Activated CD4-positive, CD25-positive, alpha-beta regulatory T cell treated with anti-CD3 and anti-CD28 coated beads, Interleukin-2, amount 50 U/mL, for 24 hours (primary cell): ENCODE measurements at regions not wholly inside any gene's neighbourhood (a gene's known extent, or its start where the extent isn't known, plus 50 kb on each side); places are given as distances from the start of the nearest gene placed in this dataset.

ENCODE experiments used
- ATAC-seq, 2 donors: fragments of 150-1000 bp; cut with Tn5 transposase; one replicate each; pipeline ENCODE4 v1.10.0; 2021; ENCODE audit warnings: mild to moderate bottlenecking in 1 of 2, moderate library complexity in 1 of 2

DNA sequence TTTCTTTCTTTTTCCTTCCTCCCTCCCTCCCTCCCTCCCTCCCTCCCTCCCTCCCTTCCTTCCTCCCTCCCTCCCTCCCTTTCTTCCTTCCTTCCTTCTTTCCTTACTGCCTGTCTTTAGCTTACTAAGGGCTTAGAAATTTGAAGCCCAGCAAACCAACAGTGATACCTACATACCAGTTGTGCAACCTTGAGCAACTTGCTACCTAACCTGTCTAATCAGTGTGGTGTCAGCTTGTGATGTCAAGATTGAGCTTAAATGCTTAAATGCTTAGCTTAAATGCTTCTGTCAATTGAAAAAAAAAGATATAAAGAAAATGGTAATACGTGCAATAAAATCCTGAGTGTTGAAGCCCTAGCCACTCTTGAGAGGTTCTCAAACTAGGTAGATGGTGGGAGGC, 728.6 kb downstream of the TRIML1 start:
- no peak for ATAC-seq

DNA sequence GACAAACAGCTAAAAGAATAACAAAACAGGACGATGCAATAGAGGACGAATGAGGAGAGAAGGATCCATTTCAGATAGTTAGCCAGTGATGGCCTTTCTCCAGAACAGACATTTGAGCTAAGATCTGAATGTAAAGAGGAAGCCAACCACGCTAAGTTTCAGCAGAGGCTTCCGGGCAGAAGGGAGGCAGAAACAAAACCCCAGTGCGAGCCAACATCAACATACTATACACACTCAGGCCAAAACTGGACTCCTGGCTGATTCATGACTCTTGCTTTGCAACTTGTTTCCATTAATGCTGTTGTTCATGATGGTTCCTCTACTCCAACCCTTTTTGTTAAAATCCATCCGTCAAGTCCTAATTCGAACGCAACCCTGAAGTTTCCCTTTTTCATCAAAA, 730.3 kb downstream of the TRIML1 start:
- no peak for ATAC-seq

DNA sequence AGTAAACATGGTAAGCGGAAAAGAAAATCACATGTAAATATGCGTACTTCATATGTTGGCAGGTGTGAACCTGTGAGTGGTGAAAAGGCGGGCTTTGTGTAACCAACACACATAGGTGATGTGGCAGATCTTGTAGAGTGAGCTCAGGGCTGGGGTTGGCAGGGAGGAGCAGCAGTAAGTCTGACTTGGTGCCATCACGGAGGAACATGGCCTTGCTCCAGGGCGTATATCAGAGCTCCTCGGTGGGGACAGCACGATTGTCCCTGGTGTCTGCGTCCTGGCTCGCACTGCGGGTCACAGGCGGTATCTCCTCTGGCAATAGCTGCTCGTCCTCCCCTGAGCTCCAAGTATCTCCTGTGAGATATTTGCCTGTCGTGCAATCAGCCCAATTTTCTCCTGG, 733.6 kb downstream of the TRIML1 start:
- ATAC-seq, result no peak

DNA sequence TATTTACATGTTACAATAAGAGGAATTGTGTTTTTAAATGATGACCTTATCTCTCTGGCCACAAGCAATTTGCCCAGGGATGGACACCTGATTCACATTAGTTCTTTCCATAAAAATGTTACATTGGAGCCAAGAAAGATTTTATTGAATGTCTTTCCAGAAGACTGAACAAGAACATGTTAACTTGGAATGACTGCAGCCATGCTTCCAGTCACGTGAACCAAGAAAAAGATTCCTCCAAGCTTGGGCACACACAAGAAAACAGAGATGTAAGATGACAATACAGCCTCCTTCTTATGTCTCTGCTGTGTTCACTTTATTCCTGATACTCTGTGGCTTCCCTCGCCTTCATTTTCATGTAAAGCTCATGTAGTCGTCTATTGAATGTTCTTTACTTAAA, 737.6 kb downstream of the TRIML1 start:
- ATAC-seq, result no peak

DNA sequence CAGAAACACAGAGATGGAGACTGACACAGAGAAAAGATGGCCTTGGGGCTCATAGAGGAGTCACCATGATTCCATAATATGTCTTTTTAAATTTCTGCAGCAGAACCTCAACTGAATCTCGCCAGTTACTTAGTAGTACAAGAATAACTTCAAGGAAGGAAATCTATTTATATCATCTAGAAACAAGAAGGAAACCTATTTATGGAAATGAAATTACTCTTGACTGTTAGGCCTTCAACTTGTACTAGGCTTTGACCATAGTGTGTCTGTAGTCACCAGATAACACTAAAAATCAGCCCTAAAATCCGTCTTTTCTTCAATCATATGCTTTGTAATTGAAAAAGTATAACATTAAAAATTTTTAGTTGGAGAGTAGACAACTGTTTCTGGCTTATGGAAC, 740.4 kb downstream of the TRIML1 start:
- no peak for ATAC-seq

DNA sequence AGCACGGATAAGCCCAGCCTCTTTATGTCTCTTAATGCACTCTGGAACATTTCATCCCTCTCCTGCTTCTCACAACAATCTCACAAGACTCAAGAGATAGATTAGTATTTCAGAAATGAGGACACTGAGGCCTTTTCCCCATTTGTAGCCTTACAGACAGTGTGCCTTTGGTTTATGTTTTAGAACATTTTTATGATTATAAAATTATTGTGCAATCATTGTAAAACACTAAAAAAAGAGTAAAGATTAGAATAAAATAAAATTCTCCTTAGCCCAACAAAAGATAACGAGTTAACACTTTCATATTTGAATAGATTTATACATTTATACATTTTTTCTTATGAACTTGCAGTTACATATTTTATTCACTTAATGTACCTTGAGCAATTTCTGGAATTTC, 748.7 kb downstream of the TRIML1 start:
- ATAC-seq, result no peak

DNA sequence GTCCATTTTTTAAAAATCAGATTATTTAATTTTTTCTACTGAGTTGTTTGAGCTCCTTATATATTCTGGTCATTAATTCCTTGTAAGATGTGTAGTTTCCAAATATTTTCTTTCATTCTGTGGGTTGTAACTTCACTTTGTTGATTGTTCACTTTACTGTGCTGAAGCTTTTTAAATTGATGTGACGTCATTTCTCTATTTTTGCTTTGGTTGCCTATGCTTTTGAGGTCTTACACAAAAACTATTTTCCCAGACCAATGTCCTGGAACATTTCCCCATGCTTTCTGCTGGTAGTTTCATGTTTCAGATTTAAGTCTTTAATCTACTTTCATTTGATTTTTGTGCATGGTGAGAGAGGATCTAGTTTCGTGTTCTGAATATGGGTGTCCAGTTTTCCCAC, 753.6 kb downstream of the TRIML1 start:
- no peak for ATAC-seq

DNA sequence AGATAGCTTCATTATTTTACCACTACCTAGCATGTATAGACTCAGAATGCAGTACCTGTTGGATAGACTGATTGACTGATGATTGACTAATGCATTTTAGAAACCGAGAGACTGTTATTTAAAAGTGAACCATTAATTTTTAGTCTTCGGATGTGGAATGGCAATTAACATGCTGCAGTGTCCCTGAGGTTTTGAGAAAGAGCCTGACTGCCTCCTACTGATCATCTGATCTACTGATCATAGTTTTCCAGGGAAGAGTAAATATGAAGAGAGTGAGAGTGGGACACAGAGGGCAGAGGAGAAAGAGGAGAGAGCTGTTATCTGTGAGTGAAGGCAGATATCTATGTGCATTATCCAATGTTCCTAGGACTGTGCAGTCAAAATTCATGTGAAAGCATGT, 764.7 kb downstream of the TRIML1 start:
- ATAC-seq, result no peak

DNA sequence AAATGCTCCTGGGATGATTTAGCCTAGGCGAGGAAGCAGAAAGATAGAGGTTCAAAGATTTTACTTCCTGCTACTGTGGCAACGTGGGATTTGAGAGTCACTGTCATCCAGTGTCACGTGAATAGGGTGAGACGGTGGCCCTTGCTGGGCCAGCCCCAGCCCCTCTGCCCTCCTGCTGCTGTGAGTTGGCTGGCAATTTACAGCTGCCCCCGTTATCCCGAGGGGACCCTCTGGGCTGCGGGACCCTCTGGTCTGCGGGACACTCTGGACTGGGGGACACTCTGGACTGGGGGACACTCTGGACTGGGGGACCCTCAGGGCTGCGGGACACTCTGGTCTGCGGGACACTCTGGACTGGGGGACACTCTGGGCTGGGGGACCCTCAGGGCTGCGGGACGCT, 765.4 kb downstream of the TRIML1 start:
- no peak for ATAC-seq

DNA sequence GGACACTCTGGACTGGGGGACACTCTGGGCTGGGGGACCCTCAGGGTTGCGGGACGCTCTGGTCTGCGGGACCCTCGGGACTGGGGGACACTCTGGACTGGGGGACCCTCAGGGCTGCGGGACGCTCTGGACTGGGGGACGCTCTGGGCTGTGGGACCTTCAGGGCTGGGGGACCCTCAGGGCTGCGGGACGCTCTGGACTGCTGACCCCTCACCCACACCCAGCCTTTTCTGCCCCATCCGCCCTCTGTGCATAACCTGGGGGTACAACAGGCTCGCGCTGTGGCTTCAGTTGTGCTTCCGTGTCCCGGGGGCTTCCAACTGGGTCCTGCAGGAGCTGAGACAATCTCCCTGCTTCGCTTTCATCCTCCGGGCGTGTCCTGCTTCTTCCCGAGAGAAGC, 766.0 kb downstream of the TRIML1 start:
- no peak for ATAC-seq

DNA sequence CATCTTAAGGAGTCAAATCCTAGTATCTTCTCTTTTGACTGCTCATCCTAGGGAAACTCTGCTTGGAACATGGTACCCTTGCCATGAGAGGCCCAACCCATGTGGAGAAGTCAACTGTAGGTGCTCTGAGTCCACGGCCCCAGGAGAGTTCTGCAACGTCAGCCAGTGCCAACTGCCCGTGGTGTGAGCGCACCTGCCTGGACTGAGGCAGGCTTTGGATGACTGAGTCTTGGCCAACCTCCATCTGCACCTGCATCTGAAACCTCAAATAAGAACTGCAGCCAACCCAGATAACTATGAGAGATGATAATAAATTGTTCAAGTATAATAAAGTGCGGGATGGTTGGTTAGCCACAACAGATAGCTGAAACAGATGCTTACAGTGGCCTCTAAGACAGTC, 772.0 kb downstream of the TRIML1 start:
- ATAC-seq, result no peak

DNA sequence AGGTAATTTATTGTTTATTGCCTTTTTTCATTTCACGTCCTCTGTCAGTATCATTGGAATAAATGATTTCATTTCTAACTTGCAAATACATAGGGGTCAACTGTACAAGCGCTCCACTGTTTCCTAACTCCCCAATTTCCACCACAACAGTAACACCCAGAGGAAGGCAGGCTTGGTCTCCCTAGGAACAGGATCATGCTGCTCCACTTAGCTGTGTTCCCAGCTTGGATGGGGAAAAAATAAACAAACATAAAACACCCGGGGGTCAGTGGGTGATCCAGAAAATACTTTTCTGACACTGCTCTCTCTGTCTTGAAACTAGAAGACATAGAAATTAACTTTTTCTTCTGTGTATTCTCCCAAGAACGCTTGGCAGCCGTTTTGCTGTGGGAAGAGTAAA, 772.5 kb downstream of the TRIML1 start:
- no peak for ATAC-seq

DNA sequence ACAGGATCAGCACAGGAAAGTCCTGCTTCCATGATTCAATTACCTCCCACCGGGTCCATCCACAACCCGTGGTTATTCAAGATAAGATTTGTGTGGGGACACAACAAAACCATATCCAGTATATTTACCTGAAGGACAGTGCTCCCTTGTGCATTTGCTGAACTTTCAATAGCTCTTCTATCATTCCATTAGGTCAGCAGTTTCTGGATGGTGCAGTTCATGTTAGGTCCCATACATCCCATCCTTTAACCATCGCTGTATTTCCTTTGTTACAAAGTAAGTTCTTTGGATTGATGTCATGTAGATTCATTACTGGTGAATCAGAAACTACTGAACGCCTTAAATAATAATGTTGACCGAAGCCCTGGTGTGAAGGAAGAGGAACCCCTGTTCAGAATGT, 775.9 kb downstream of the TRIML1 start:
- ATAC-seq, result no peak

DNA sequence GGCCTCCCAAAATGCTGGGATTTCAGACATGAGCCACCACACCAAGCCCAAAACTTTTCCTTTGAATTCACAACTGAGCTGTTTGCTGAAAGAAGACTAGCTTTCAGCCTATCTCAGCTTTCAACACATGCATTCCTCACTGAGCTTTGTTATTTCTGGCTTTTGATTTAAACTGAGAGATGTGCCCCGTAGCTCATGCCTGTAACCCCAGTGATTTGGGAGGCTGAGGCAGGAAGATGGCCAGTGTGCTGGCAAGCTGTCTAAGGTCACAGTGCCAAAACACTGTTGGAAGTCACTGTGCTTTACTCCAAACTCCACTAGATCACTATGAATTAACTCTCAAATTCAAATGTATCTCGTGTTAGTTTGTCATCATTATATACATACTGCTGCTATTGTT, 779.5 kb downstream of the TRIML1 start:
- no peak for ATAC-seq

DNA sequence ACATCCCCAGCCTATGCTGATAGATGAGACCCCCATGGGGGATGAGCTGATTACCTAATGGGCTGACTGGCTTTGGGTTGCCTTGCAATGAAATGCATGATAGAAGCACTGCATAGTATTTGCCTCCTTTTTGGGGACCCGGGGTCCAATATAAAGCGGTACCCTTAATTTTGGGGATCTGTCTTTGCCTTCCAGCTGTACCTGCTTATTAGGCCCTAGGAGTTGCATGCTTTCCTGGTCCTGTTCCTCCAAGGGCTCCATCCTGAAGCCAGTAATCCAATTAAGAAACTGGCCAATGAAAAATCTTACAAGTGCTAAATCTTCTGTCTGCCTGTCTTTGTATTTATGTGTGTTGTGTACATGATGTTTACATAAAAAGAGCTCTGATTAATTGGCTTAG, 791.6 kb downstream of the TRIML1 start:
- ATAC-seq, result no peak

DNA sequence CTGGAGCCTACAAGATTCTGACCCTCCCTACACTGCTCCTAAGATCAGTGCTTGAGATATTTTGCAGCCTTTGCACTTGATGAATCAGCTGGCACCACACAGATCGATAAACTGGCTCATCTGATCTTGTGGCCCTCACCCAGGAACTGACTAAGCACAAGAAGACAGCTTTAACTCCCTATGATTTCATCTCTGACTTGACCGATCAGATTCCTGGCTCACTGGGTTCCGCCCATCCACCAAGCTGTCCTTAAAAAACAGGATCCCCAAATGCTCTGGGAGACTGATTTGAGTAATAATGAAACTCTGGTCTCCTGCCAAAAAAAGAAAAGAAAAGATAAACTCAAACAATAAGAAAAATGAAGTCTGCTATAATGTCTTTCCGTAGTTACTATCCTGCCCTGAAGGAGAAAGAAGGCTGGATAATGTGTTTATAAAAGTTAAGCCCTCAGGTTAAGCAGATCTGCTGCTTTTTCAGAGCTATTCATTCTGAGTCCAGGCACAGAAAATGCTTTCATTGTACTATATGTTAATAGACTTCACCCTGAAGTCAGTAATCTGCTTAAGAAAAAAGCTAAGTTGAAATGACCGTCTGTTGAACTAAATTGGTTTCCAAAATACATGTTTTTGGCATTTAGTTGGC, 795.2 kb downstream of the TRIML1 start:
- no peak for ATAC-seq

DNA sequence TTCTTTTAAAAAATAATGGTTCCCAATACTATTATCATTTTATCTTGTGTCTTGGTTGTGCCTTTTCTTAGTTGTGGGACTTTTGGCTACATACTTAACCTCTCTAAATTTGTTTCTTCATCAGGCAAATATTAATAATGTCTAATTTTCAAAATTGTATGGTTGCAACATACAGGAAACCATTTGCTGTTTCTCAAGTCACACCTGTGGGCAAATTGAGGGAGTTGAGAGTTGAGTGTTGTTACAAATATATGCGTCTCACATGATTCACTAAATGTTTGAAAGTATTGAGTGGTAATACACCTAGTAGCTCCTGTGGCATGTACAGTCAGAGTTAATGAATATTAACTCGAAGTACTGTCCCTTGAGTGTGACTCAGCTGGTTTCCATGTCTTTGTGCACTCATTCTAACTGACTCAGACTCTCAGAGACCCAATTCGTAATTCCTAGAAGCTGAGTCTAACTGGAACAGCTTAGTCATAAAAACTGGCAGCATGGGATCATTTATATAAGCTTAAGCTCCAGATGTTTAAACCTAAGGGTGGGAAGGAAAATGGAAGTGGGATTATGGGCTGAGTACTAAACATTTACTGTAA, 802.4 kb downstream of the TRIML1 start:
- ATAC-seq, result no peak

DNA sequence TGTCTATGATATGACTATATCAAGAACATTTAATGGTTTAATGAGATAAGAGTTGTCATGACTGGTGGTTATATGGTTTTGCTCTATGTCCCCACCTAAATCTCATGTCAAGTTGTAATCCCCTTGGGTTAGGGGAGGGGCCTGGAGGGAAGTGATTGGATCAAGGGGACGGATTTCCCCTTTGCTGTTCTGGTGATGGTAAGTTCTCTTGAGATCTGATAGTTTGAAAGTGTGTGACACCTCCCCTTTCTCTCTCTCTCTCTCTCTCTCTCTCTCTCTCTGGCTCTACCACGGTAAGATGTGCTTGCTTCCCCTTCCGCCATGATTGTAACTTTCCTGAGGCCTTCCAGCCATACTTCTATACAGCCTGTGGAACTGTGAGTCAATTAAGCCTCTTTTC, 803.4 kb downstream of the TRIML1 start:
- no peak for ATAC-seq

DNA sequence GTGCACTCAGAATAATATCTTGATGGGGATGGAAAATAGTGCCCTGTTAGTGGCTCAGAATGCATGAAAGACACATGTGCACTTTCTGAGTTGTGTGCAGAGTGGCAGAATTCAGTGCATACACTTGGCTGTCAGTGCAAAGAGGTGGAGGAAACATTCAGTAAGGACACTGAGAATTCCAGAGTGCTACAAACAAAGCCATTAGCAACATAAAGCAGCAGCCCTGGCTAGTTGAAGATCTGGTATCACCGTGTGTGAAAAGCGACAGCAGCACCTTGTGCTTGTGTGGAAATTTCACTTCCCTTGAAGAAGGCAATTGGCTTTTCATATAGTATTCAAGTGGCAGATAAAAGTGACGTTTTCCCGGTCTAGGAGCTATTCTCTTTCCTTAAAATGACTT, 810.4 kb downstream of the TRIML1 start:
- no peak for ATAC-seq

DNA sequence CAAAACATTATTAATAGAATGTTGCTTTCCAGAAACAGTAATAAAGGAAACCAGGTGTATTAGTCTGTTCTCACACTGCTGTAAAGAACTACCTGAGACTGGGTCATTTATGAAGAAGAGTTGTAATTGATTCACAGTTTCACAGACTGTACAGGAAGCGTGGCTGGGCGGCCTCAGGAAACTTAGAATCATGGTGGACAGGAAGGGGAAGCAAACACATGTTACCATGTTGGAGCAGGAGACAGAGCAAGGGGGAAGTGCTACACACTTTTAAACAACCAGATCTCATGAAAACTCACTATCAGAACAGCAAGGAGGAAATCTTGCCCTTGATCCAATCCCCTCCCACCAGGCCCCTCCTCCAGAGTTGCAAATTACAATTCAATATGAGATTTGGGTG, 815.8 kb downstream of the TRIML1 start:
- no peak for ATAC-seq

DNA sequence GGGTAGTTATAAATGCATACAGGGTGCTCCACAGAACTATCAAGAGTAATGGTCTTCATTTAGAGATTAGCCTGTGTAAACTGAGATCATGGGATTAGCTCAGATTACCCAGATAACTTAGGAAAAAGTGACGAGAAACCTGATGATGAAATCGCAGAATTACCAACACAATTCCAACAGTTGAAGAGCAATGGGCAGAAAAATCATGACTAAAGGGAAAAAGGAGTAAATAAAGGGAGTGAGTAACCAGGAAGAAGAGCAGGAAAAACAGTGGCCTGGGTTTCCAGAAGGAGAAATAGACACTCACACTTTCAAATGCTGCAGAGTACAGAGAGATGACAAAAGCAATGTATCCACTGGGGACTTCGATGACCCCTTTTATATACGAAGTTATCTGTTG, 817.3 kb downstream of the TRIML1 start:
- no peak for ATAC-seq

DNA sequence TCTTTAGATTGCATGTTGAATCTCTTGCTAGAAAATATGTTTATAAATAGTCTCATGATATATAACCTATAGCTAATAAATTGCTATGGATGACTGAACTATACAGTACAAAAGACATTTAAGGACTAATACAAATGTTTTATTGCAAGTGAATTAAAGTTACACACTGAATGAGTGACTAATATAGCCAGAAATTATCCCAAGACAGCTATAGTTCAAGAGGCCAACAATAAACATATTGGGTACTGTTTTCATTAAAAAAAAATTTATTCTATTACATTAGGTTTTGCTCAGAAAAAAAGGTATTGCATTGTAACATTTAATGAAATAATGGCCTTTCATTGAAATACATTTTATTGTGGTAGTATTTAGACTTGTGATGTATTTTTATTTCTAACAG, 819.1 kb downstream of the TRIML1 start:
- ATAC-seq, result no peak

DNA sequence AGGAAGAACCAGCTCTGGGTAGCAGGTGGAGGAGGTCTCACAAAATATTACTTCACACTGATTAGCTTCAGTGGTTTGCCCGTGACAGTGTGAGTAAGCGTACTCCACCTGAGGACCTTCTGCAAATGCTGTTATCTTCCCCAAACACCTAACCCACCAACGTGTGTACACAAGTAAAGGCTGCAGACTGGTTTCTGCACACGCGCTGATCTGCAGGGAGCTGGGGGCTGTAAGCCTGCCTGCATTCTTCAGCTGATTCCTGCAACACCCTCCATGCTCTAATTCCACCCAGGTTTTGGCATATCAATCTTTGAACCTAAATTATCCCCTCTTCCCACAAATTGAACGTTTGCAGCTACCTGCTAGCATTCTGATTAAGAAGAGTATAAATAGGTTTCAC, 820.2 kb downstream of the TRIML1 start:
- no peak for ATAC-seq

DNA sequence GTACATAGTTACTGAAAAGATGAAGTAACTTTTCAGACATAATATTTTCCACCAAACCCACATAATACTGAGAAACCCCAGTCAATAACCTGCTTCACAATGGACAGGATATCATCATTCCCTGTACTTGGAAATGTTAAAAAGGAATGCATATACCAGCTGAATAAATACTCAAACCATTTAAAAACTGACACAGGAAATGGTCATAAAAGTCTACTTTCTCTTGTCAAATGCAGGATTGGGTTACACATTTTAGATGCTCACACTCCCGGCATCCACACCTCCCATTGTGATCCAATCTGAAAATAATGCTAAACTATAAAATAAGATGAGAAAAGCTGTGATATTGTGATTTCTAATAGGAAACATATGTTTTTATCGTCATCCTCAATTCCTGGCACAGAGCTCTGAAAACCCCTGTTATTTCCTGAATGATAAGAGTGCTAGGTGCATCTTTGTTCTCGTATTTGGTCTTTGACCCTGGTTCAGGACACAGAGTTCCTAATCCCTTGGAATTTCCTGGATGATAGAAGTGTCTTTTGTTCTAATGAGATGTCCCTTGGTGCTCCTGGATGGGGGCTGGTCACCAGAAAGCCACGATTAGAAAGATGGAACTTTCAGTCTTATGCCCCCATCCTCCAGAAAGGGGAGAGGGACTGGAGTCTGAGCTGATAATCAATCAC, 821.3 kb downstream of the TRIML1 start:
- ATAC-seq, result no peak

DNA sequence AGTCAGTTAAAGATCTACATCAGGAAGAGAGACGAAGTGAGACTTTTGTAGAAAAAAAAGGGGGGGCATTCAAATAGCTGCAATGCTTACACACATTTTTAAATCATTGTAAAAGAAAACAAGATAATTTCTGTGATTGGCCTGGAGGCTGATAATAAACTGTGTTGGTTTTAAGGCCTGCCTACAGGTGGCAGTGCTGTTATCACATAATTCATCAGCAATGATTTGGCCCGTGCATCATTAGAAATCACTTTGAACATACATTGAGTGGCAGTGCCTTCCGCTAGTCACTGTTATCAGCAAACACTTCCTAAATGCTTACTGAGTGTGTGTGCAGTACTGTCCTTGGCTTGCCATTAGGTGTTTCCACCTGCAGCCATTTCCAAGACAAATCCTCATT, 831.9 kb downstream of the TRIML1 start:
- ATAC-seq, result no peak
